HL-60 (cell line): ENCODE measurements at regions not wholly inside any gene's neighbourhood (a gene's known extent, or its start where the extent isn't known, plus 50 kb on each side); places are given as distances from the start of the nearest gene placed in this dataset.

Source experiments
- DNase-seq, 2 experiments: peaks; one replicate each; pipeline ENCODE4 v3.0.0-alpha.2; 2010 to 2020; ENCODE audit warnings: low read depth in 1 of 2, low spot score in 1 of 2
- H3K27ac ChIP-seq: fragments of 250-450 bp; sonication (Bioruptor Pico); replicated peaks from 2 replicates; pipeline ENCODE4 v1.5.1; 2020; ENCODE audit warnings: mild to moderate bottlenecking, moderate library complexity
- H3K27me3 ChIP-seq: fragments of 250-450 bp; sonication (Bioruptor Pico); 2 replicates; pipeline ENCODE4 v1.5.1; 2021; ENCODE audit warnings: mild to moderate bottlenecking, moderate library complexity; ENCODE audit not compliant: insufficient read depth, poor library complexity, severe bottlenecking
- H3K4me3 ChIP-seq: replicated peaks from 2 replicates; pipeline ENCODE4 v1.5.1; 2011; ENCODE audit warnings: mild to moderate bottlenecking, control low read depth, low read length; ENCODE audit not compliant: insufficient read depth
- CTCF ChIP-seq: IDR thresholded peaks from one replicate; pipeline ENCODE4 v1.5.1; 2011; ENCODE audit warnings: low read length, control low read depth, inconsistent platforms; ENCODE audit not compliant: insufficient read depth
- GABPA ChIP-seq: IDR thresholded peaks from 2 replicates; pipeline ENCODE4 v1.6.1; 2012; ENCODE audit warnings: low read depth
- POLR2AphosphoS5 ChIP-seq: IDR thresholded peaks from 2 replicates; pipeline ENCODE4 v1.6.1; 2012; ENCODE audit warnings: low read depth
- REST ChIP-seq: IDR thresholded peaks from 2 replicates; pipeline ENCODE4 v1.6.1; 2012; ENCODE audit warnings: low read depth; ENCODE audit not compliant: insufficient replicate concordance
- SPI1 ChIP-seq: IDR thresholded peaks from 2 replicates; pipeline ENCODE4 v1.6.1; 2012; ENCODE audit warnings: low read depth, mild to moderate bottlenecking, borderline replicate concordance

GRCh38 chrX:107522901-107523300 is 73.4 kb downstream of the FRMPD3 start:
- DNase-seq: no peak
- Histone ChIP-seq H3K27ac (no peak overlapping the region), H3K4me3 (no peak overlapping the region), H3K27me3 (no peaks in the 10 kb centered on the region)
- TF ChIP-seq SPI1 (no peak), POLR2AphosphoS5 (no peak), GABPA (no peak), REST (no peak), CTCF (no peak)

- Histone ChIP-seq H3K4me3 (no peak overlapping the region), H3K27ac (no peak overlapping the region), H3K27me3 (no peaks in the 10 kb centered on the region)
- DNase-seq: no peak
- TF ChIP-seq REST (no peak), CTCF (no peak), GABPA (no peak), POLR2AphosphoS5 (no peak), SPI1 (no peak)
Observed at GRCh38 chrX:107526141-107526540, 76.7 kb downstream of the FRMPD3 start.

GRCh38 chrX:107530141-107530540 is 80.7 kb downstream of the FRMPD3 start:
- no peak for DNase-seq
- no peak overlapping the region for H3K27ac ChIP-seq
- TF ChIP-seq CTCF (no peak), SPI1 (no peak), POLR2AphosphoS5 (no peak), GABPA (no peak), REST (no peak)
- no peaks in the 10 kb centered on the region for H3K27me3 ChIP-seq
- H3K4me3 ChIP-seq: no peak overlapping the region
